Prostate gland (tissue), 1 donor: ENCODE measurements at regions not wholly inside any gene's neighbourhood (a gene's known extent, or its start where the extent isn't known, plus 50 kb on each side); places are given as distances from the start of the nearest gene placed in this dataset.

Source experiments
- POLR2A ChIP-seq: fragments of 450-650 bp; IDR thresholded peaks from one replicate; pipeline ENCODE4 v1.6.1; 2016; ENCODE audit warnings: antibody characterized with exemption, mild to moderate bottlenecking
- POLR2AphosphoS5 ChIP-seq: sonication (generic); formaldehyde crosslinking; IDR thresholded peaks from one replicate; pipeline ENCODE4 v1.6.1; 2017; ENCODE audit warnings: antibody characterized with exemption

GRCh38 chr10:84696610-84697009, 368.2 kb downstream of the CCSER2 start:
- TF ChIP-seq POLR2A (no peak), POLR2AphosphoS5 (no peak)
